Hepatocyte (in vitro differentiated cells): ENCODE measurements at regions not wholly inside any gene's neighbourhood (a gene's known extent, or its start where the extent isn't known, plus 50 kb on each side); places are given as distances from the start of the nearest gene placed in this dataset.

Experiments
- DNase-seq: peaks from one replicate; pipeline ENCODE4 v3.0.0-alpha.2; 2016; ENCODE audit warnings: low spot score
- H2AFZ ChIP-seq: fragments of 200-600 bp; sonication (generic); 2 replicates; pipeline ENCODE4 v1.6.0; 2016; ENCODE audit warnings: antibody characterized with exemption, mild to moderate bottlenecking
- H3K27ac ChIP-seq: fragments of 200-600 bp; sonication (generic); 2 replicates; pipeline ENCODE4 v1.5.1; 2016; ENCODE audit warnings: mild to moderate bottlenecking
- H3K27me3 ChIP-seq: fragments of 200-600 bp; sonication (generic); 2 replicates; pipeline ENCODE4 v1.6.1; 2016
- H3K36me3 ChIP-seq: fragments of 200-600 bp; sonication (generic); replicated peaks from 2 replicates; pipeline ENCODE4 v1.5.1; 2016; ENCODE audit warnings: low read depth; ENCODE audit not compliant: insufficient read depth
- H3K4me1 ChIP-seq: fragments of 200-600 bp; sonication (generic); 2 replicates; pipeline ENCODE4 v1.5.1; 2016; ENCODE audit warnings: mild to moderate bottlenecking, moderate library complexity; ENCODE audit not compliant: insufficient read depth
- H3K4me2 ChIP-seq: fragments of 200-600 bp; sonication (generic); 2 replicates; pipeline ENCODE4 v1.6.0; 2016
- H3K4me3 ChIP-seq: fragments of 200-600 bp; sonication (generic); 2 replicates; pipeline ENCODE4 v1.5.1; 2016; ENCODE audit warnings: mild to moderate bottlenecking
- H3K79me2 ChIP-seq: fragments of 200-600 bp; sonication (generic); 2 replicates; pipeline ENCODE4 v1.6.0; 2017; ENCODE audit warnings: mild to moderate bottlenecking
- H3K9me2 ChIP-seq: fragments of 200-600 bp; sonication (generic); replicated peaks from 2 replicates; pipeline ENCODE4 v1.6.0; 2017; ENCODE audit warnings: mild to moderate bottlenecking; ENCODE audit not compliant: insufficient read depth
- H3K9me3 ChIP-seq: fragments of 200-600 bp; sonication (generic); 2 replicates; pipeline ENCODE4 v1.5.1; 2016; ENCODE audit warnings: low read depth, mild to moderate bottlenecking
- H4K20me1 ChIP-seq: fragments of 200-600 bp; sonication (generic); 2 replicates; pipeline ENCODE4 v1.6.0; 2016; ENCODE audit warnings: mild to moderate bottlenecking; ENCODE audit not compliant: insufficient read depth, poor library complexity, severe bottlenecking
- EZH2 ChIP-seq: fragments of 200-600 bp; sonication (generic); IDR thresholded peaks from 2 replicates; pipeline ENCODE4 v1.6.1; 2016; ENCODE audit warnings: antibody characterized with exemption, mild to moderate bottlenecking, borderline replicate concordance
- EZH2phosphoT487 ChIP-seq: fragments of 200-600 bp; sonication (generic); IDR thresholded peaks from one replicate; pipeline ENCODE4 v1.6.1; 2018; ENCODE audit warnings: antibody characterized with exemption, mild to moderate bottlenecking, low read depth, moderate library complexity; ENCODE audit not compliant: unreplicated experiment, severe bottlenecking
- WGBS: methylation state at CpG from one replicate; pipeline ENCODE4 v1.1.6; 2016; ENCODE audit warnings: low lambda C conversion rate; ENCODE audit errors: missing lambda C conversion rate; 5-methylcytosine and 5-hydroxymethylcytosine counted together
- TF ChIP-seq, protein P1 (sequence below): fragments of 200-600 bp; sonication (generic); IDR thresholded peaks from 2 replicates; pipeline ENCODE4 v1.5.1; 2016; ENCODE audit warnings: antibody characterized with exemption, mild to moderate bottlenecking; ENCODE audit not compliant: poor library complexity

DNA sequence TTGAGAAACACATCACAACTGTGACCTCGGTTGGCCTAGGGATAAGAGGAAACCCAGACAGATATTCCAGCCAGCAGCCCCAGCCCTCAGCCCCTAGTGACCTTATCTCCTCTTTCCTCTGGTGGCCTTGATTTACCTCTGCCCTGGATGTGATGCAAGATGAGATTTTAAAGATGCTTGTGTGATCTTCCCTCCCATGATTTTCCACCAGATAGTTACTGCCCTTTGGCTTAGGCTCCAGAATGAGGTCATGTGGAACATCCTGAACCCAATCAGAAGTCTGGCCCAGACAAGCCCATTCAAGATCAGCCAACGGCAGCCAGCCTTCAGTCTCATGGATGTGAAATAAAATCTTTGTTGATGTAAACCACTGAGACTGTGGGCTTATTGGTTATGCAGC is 104.0 kb downstream of the BANF2 start:
- H3K27ac ChIP-seq = no peak overlapping the region
- peaks cover 28% of the 10 kb centered on the region for H3K4me1 ChIP-seq
- no peaks in the 10 kb centered on the region for H3K9me3 ChIP-seq
- no peak overlapping the region for H2AFZ ChIP-seq
- no peaks in the 10 kb centered on the region for H3K36me3 ChIP-seq
- TF ChIP-seq, protein P1, sequence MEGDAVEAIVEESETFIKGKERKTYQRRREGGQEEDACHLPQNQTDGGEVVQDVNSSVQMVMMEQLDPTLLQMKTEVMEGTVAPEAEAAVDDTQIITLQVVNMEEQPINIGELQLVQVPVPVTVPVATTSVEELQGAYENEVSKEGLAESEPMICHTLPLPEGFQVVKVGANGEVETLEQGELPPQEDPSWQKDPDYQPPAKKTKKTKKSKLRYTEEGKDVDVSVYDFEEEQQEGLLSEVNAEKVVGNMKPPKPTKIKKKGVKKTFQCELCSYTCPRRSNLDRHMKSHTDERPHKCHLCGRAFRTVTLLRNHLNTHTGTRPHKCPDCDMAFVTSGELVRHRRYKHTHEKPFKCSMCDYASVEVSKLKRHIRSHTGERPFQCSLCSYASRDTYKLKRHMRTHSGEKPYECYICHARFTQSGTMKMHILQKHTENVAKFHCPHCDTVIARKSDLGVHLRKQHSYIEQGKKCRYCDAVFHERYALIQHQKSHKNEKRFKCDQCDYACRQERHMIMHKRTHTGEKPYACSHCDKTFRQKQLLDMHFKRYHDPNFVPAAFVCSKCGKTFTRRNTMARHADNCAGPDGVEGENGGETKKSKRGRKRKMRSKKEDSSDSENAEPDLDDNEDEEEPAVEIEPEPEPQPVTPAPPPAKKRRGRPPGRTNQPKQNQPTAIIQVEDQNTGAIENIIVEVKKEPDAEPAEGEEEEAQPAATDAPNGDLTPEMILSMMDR = no peak
- no peak for TF ChIP-seq EZH2
- TF ChIP-seq EZH2phosphoT487 = no peak
- no peak for DNase-seq
- no peak overlapping the region for H3K4me3 ChIP-seq
- H3K4me2 ChIP-seq = no peak overlapping the region
- no peaks in the 10 kb centered on the region for H4K20me1 ChIP-seq
- WGBS = 93% methylated on average over 2 of the region's 2 CpGs
- no peaks in the 10 kb centered on the region for H3K9me2 ChIP-seq
- H3K79me2 ChIP-seq = no peaks in the 10 kb centered on the region
- no peaks in the 10 kb centered on the region for H3K27me3 ChIP-seq

DNA sequence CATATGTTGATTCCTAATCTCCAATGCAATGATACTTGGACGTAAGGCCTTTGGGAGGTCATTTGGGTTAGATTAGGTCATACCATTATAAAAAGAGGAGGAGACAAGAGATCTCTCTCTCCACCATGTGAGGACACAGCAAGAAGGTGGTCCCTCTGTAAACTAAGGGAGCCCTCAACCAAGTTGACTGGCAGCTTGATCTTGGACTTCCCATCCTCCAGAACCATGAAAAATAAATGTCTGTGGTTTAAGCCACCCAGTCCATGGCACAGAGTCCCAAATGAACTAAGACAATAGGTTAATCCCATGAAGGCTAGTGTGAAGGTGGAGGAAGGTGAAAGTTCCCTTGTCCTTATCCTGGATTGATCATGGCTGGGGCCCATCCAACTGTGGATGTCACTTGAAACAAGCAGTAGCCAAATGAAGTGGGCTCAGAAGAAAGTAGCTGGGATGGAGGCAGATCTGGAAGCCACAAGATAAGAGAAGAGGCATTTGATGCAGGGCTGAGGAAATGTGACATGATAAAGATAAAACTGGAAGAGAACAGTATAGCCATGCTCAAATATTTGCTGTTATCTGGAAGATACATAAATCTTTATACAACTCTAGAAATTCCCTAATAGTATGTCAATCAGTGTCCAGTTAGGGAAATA is 99.9 kb downstream of the BANF2 start:
- WGBS = 84% methylated on average over 1 of the region's 1 CpG
- TF ChIP-seq, protein P1 = no peak
- no peak for TF ChIP-seq EZH2
- no peak for TF ChIP-seq EZH2phosphoT487
- no peak overlapping the region for H3K4me2 ChIP-seq

DNA sequence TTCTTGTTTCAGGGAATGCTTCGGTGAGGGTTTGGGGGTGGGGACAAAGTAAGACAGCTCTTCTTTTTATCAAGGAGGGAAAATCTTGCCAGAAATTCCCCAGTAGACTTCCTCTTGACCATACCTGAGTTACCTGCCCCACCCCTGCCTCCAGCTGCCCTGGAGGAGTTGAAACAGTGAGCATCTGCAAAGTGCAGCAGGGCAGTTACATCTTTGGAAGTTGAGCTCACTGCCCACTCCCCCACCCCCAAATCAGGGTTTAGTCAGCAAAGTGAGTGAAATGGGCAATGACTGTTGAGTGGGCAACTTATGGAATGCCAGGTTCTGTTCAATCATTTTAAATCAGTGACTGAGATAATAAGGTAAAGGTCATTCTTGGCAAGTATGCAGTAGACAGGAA is 98.8 kb downstream of the BANF2 start:
- no peak overlapping the region for H3K4me2 ChIP-seq
- TF ChIP-seq, protein P1 = no peak
- no peak for TF ChIP-seq EZH2
- no peak for TF ChIP-seq EZH2phosphoT487
- DNase-seq = no peak
- no peaks in the 10 kb centered on the region for H3K9me2 ChIP-seq
- H3K4me1 ChIP-seq = no peaks in the 10 kb centered on the region
- 76% methylated on average over 1 of the region's 1 CpG for WGBS
- no peaks in the 10 kb centered on the region for H3K79me2 ChIP-seq
- H3K27ac ChIP-seq = no peak overlapping the region
- H2AFZ ChIP-seq = no peak overlapping the region
- no peaks in the 10 kb centered on the region for H3K9me3 ChIP-seq
- no peaks in the 10 kb centered on the region for H4K20me1 ChIP-seq
- H3K4me3 ChIP-seq = no peak overlapping the region
- H3K27me3 ChIP-seq = no peaks in the 10 kb centered on the region
- H3K36me3 ChIP-seq = no peaks in the 10 kb centered on the region

More for the DNA sequence above, 99.9 kb downstream of the BANF2 start:
- H3K27ac ChIP-seq = no peak overlapping the region
- H3K9me3 ChIP-seq = no peaks in the 10 kb centered on the region
- H4K20me1 ChIP-seq = no peaks in the 10 kb centered on the region
- no peak overlapping the region for H2AFZ ChIP-seq
- H3K4me3 ChIP-seq = no peak overlapping the region
- no peaks in the 10 kb centered on the region for H3K36me3 ChIP-seq
- H3K27me3 ChIP-seq = no peaks in the 10 kb centered on the region
- DNase-seq = no peak
- no peaks in the 10 kb centered on the region for H3K9me2 ChIP-seq
- H3K4me1 ChIP-seq = no peaks in the 10 kb centered on the region
- H3K79me2 ChIP-seq = no peaks in the 10 kb centered on the region

DNA sequence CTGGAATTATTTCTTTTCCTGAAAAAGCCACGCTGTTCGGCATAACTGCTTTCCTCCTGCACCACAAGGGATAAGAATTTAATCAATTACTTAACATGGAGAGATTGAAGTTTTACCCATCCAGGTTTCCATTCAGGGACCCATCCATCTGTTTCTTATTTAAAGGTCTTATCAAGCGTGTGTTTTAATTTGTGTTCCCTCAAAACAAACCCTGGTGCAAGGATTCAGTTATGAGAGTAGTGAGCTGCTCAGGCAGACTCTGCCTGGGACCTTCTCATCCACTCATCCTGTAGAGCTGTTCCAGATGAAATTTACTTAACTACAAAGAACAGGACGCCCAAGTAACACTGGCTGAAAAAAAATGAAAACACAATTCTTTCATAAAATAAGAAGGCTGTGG is 97.8 kb downstream of the BANF2 start:
- 74% methylated on average over 4 of the region's 4 CpGs for WGBS

More for the DNA sequence above, 97.8 kb downstream of the BANF2 start:
- no peaks in the 10 kb centered on the region for H3K9me2 ChIP-seq
- no peak overlapping the region for H3K4me2 ChIP-seq
- H3K79me2 ChIP-seq = no peaks in the 10 kb centered on the region
- H3K9me3 ChIP-seq = no peaks in the 10 kb centered on the region
- H2AFZ ChIP-seq = no peak overlapping the region
- H3K27ac ChIP-seq = no peak overlapping the region
- no peak for DNase-seq
- no peaks in the 10 kb centered on the region for H3K27me3 ChIP-seq
- H3K4me3 ChIP-seq = no peak overlapping the region
- no peaks in the 10 kb centered on the region for H3K36me3 ChIP-seq
- no peak for TF ChIP-seq EZH2
- TF ChIP-seq, protein P1 = no peak
- H4K20me1 ChIP-seq = no peaks in the 10 kb centered on the region
- H3K4me1 ChIP-seq = no peaks in the 10 kb centered on the region
